ENCODE measurements at regions not wholly inside any gene's neighbourhood (a gene's known extent, or its start where the extent isn't known, plus 50 kb on each side); places are given as distances from the start of the nearest gene placed in this dataset.

GRCh38 chr18:60123031-60123430 is 223.2 kb downstream of the PMAIP1 start:
- Histone ChIP-seq H3K4me1 (ENCODE audit: insufficient read depth, low read length, poor library complexity, severe bottlenecking) (no peaks in the 10 kb centered on the region), H3K36me3 (ENCODE audit: insufficient read depth, low read length) (no peaks in the 10 kb centered on the region), H3K27ac (ENCODE audit: low read depth, low read length, poor library complexity, severe bottlenecking) (no peak overlapping the region), H3K9me2 (ENCODE audit: insufficient read depth, low read length) (no peaks in the 10 kb centered on the region), H3K4me2 (ENCODE audit: low read length) (no peak overlapping the region), H2AFZ (ENCODE audit: low read length) (no peak overlapping the region), H3K79me2 (ENCODE audit: insufficient read depth, low read depth, low read length) (no peaks in the 10 kb centered on the region), H3K9me3 (ENCODE audit: low read length) (no peaks in the 10 kb centered on the region), H4K20me1 (ENCODE audit: insufficient read depth, low read length) (no peaks in the 10 kb centered on the region), H3K4me3 (ENCODE audit: low read depth, low read length, poor library complexity, severe bottlenecking) (no peak overlapping the region)
- TF ChIP-seq EZH2phosphoT487 (IDR thresholded peaks at IDR 0.05; ENCODE audit: borderline replicate concordance, low read depth, low read length) = no peak
- TF ChIP-seq CTCF (conservative IDR thresholded peaks at IDR 0.05; ENCODE audit: low read length) = no peak
- ChIA-PET CTCF (ENCODE audit: unreplicated experiment) (no interaction called here), POLR2A (no interaction called here)
- intact Hi-C loops (cut with micrococcal nuclease; ENCODE audit: unreplicated experiment) = no loop called here
- no peak for DNase-seq (ENCODE audit: low spot score)
- no TSS peak for BruUV-seq (replicated peaks)

GRCh38 chr18:60122339-60122738 is 222.5 kb downstream of the PMAIP1 start:
- no peaks in the 10 kb centered on the region for H4K20me1 ChIP-seq (ENCODE audit: insufficient read depth, low read length)
- no peaks in the 10 kb centered on the region for H3K4me1 ChIP-seq (ENCODE audit: insufficient read depth, low read length, poor library complexity, severe bottlenecking)
- CTCF ChIA-PET (ENCODE audit: unreplicated experiment) = no interaction called here
- POLR2A ChIA-PET = no interaction called here
- H3K27ac ChIP-seq (ENCODE audit: low read depth, low read length, poor library complexity, severe bottlenecking) = no peak overlapping the region
- no peaks in the 10 kb centered on the region for H3K9me2 ChIP-seq (ENCODE audit: insufficient read depth, low read length)
- H3K9me3 ChIP-seq (ENCODE audit: low read length) = no peaks in the 10 kb centered on the region
- no peak overlapping the region for H3K4me3 ChIP-seq (ENCODE audit: low read depth, low read length, poor library complexity, severe bottlenecking)
- no peaks in the 10 kb centered on the region for H3K79me2 ChIP-seq (ENCODE audit: insufficient read depth, low read depth, low read length)
- H3K4me2 ChIP-seq (ENCODE audit: low read length) = no peak overlapping the region
- no peak for DNase-seq (ENCODE audit: low spot score)
- no TSS peak for BruUV-seq (replicated peaks)
- no peaks in the 10 kb centered on the region for H3K36me3 ChIP-seq (ENCODE audit: insufficient read depth, low read length)
- TF ChIP-seq CTCF (conservative IDR thresholded peaks at IDR 0.05; ENCODE audit: low read length) (no peak), EZH2phosphoT487 (IDR thresholded peaks at IDR 0.05; ENCODE audit: borderline replicate concordance, low read depth, low read length) (no peak)
- intact Hi-C loops (cut with micrococcal nuclease; ENCODE audit: unreplicated experiment) = no loop called here
- H2AFZ ChIP-seq (ENCODE audit: low read length) = no peak overlapping the region

GRCh38 chr18:60120231-60120750 is 220.5 kb downstream of the PMAIP1 start:
- Histone ChIP-seq H3K9me3 (ENCODE audit: low read length) (no peaks in the 10 kb centered on the region), H3K4me2 (ENCODE audit: low read length) (no peak overlapping the region), H3K79me2 (ENCODE audit: insufficient read depth, low read depth, low read length) (no peaks in the 10 kb centered on the region), H3K27ac (ENCODE audit: low read depth, low read length, poor library complexity, severe bottlenecking) (no peak overlapping the region), H3K9me2 (ENCODE audit: insufficient read depth, low read length) (no peaks in the 10 kb centered on the region), H3K36me3 (ENCODE audit: insufficient read depth, low read length) (no peaks in the 10 kb centered on the region), H4K20me1 (ENCODE audit: insufficient read depth, low read length) (no peaks in the 10 kb centered on the region), H3K4me1 (ENCODE audit: insufficient read depth, low read length, poor library complexity, severe bottlenecking) (no peaks in the 10 kb centered on the region), H2AFZ (ENCODE audit: low read length) (no peak overlapping the region), H3K4me3 (ENCODE audit: low read depth, low read length, poor library complexity, severe bottlenecking) (no peak overlapping the region)
- ChIA-PET CTCF (ENCODE audit: unreplicated experiment) (no interaction called here), POLR2A (interaction anchor here (0.8 to 1.2 kb wide), 4 partner anchors 8 to 28 kb away, joined by 3 to 4 read pairs (median 3); no protein-coding TSS in a partner anchor)
- no TSS peak for BruUV-seq (replicated peaks)
- DNase-seq (ENCODE audit: low spot score) = no peak
- no peak for TF ChIP-seq CTCF (conservative IDR thresholded peaks at IDR 0.05; ENCODE audit: low read length)
- TF ChIP-seq EZH2phosphoT487 (IDR thresholded peaks at IDR 0.05; ENCODE audit: borderline replicate concordance, low read depth, low read length) = no peak
- intact Hi-C loops (cut with micrococcal nuclease; ENCODE audit: unreplicated experiment) = no loop called here
